ENCODE measurements at regions not wholly inside any gene's neighbourhood (a gene's known extent, or its start where the extent isn't known, plus 50 kb on each side); places are given as distances from the start of the nearest gene placed in this dataset.
"Not testable (repeated sequence)": the region's sequence is repeated elsewhere in the genome, so short reads cannot be mapped to it uniquely, and the experiment has no call there.

GRCh38 chr16:85286951-85287814, 174.9 kb upstream of the CIBAR2 start:
- WGBS, 5 donors: 78 to 85% (median 81%) methylated on average over 24 to 34 of the region's 34 CpGs
- Histone ChIP-seq H3K9me3 (no peaks in the 10 kb centered on the region), H3K4me1 (peaks cover 11 to 51% (median 47%) of the 10 kb centered on the region in 4 donors), H3K27ac (peak overlapping the region in 3 of 5 donors; percentile 20 to 60 (median 40)), H3K36me3 (no peaks in the 10 kb centered on the region), H3K4me3 (peak overlapping the region in 1 of 4 donors; percentile 6), H3K27me3 (no peaks in the 10 kb centered on the region)
- DNase-seq: peak in 1 of 2 donors; percentile 82
- TF ChIP-seq EP300 (IDR thresholded peaks at IDR 0.05) (no peak), POLR2A (IDR thresholded peaks at IDR 0.05) (no peak), CTCF (IDR thresholded peaks at IDR 0.05) (no peak), POLR2AphosphoS5 (IDR thresholded peaks at IDR 0.05) (no peak)
- intact Hi-C loops (cut with DNase I; ENCODE audit: low total_unique reads): no loop called here

GRCh38 chr16:85287815-85288109, 175.5 kb upstream of the CIBAR2 start:
- H3K9me3 ChIP-seq; H3K27me3 ChIP-seq; DNase-seq; H3K36me3 ChIP-seq; intact Hi-C loops (cut with DNase I; ENCODE audit: low total_unique reads); H3K27ac ChIP-seq; H3K4me3 ChIP-seq: not testable (repeated sequence)
- 90 to 98% (median 95%) methylated on average over 13 of the region's 13 CpGs for WGBS, 5 donors
- peaks cover 11 to 51% (median 47%) of the 10 kb centered on the region in 4 donors for H3K4me1 ChIP-seq

GRCh38 chr16:85288341-85288868, 176.1 kb upstream of the CIBAR2 start:
- Histone ChIP-seq H3K27ac (no peak overlapping the region), H3K27me3 (no peaks in the 10 kb centered on the region), H3K4me3 (no peak overlapping the region), H3K9me3 (no peaks in the 10 kb centered on the region), H3K36me3 (no peaks in the 10 kb centered on the region), H3K4me1 (peaks cover 11 to 53% (median 47%) of the 10 kb centered on the region in 4 donors)
- TF ChIP-seq EP300 (IDR thresholded peaks at IDR 0.05) (no peak), CTCF (IDR thresholded peaks at IDR 0.05) (no peak), POLR2AphosphoS5 (IDR thresholded peaks at IDR 0.05) (no peak), POLR2A (IDR thresholded peaks at IDR 0.05) (no peak)
- DNase-seq: no peak
- 88 to 97% (median 97%) methylated on average over 4 of the region's 4 CpGs for WGBS, 5 donors
- intact Hi-C loops (cut with DNase I; ENCODE audit: low total_unique reads): no loop called here

GRCh38 chr16:85288869-85289660, 176.8 kb upstream of the CIBAR2 start:
- Histone ChIP-seq H3K27me3 (no peaks in the 10 kb centered on the region), H3K4me3 (no peak overlapping the region), H3K9me3 (no peaks in the 10 kb centered on the region), H3K27ac (no peak overlapping the region), H3K4me1 (peaks cover 15 to 60% (median 52%) of the 10 kb centered on the region in 4 donors), H3K36me3 (no peaks in the 10 kb centered on the region)
- peak in 1 of 2 donors; percentile 43 for DNase-seq
- intact Hi-C loops (cut with DNase I; ENCODE audit: low total_unique reads): no loop called here
- 61 to 78% (median 67%) methylated on average over 9 to 11 of the region's 11 CpGs for WGBS, 5 donors
- TF ChIP-seq EP300 (IDR thresholded peaks at IDR 0.05): no peak
- no peak for TF ChIP-seq POLR2A (IDR thresholded peaks at IDR 0.05)
- no peak for TF ChIP-seq POLR2AphosphoS5 (IDR thresholded peaks at IDR 0.05)
- TF ChIP-seq CTCF (IDR thresholded peaks at IDR 0.05): no peak
